GM18508 (cell line): ENCODE measurements at regions not wholly inside any gene's neighbourhood (a gene's known extent, or its start where the extent isn't known, plus 50 kb on each side); places are given as distances from the start of the nearest gene placed in this dataset.

ENCODE experiments used
- ATAC-seq: cut with Tn5 transposase; IDR thresholded peaks from one replicate; pipeline ENCODE4 v1.9.1; 2021; ENCODE audit warnings: moderate number of reproducible peaks; ENCODE audit not compliant: insufficient read depth, unreplicated experiment

DNA sequence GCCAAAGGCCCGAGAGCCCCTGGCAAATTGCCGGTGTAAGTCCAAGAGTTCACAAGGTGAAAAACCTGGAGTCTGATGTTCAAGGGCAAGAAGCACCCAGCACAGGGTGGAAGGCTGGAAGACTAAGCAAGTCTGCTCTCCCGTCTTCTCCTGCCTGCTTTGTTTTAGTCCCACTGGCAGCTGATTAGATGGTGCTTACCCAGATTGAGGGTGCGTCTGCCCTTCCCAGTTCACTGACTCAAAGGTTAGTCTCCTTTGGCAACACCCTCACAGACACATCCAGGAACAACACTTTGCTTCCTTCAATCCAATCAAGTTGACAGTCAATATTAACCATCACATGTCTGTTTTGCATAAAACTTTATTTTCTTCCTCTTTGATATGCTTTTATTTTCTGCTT is 157.4 kb downstream of the HS3ST1 start:
- no peak for ATAC-seq

DNA sequence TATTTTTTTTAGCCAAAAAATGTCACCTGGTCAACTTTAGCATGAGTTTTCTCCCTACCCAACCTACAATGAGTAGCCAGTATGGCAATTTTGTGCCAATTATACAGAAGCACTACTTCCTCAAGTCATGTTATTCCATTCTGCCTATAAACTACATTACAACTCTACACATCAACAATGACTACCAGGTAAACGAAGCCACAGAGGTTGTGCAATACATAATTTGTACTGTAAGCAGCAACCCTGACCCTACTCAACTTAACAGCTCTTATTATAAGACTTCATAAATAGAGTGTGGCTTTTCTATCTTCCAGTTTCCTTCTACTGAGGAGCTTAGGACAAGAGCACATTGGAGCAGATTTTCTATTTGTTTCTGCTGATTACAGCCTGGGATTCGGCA is 160.5 kb downstream of the HS3ST1 start:
- ATAC-seq: no peak

DNA sequence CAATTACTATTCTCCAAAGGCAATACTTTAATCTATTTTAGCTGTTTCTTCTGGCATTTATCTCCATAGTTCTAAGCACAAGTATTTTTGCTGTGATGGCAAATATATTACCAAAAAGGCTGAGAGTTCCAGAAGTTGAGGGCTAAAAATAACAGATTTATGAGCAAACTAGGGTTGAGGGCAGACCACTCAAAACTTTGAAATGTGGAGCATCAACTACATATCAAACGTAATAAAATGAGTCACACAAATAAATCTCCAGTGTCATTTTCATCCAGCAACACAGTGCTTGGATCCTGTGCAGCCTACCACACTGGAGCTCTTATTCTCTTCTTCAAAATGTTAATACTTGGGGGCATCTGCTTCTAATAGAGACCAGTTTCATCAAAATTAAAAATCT is 163.9 kb downstream of the HS3ST1 start:
- ATAC-seq: no peak

DNA sequence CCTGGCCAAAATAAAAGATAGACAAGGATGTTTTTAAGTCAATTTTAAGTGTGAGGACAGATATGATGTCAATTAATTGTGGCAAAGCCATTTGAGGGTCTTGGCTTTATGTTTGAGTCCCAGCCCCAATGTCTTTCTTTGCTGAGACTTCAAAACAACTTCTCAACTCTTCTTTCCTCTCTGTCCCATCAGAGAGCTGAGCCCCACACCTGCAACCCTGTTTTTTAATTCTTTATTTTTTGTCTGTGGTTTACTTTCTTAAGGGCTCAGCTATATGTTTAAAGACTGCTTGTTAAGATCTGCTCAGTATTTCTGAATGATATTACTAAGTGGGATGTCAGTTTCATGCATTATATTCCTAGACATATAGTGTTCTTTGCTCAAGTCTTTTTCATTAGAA is 164.3 kb downstream of the HS3ST1 start:
- no peak for ATAC-seq

DNA sequence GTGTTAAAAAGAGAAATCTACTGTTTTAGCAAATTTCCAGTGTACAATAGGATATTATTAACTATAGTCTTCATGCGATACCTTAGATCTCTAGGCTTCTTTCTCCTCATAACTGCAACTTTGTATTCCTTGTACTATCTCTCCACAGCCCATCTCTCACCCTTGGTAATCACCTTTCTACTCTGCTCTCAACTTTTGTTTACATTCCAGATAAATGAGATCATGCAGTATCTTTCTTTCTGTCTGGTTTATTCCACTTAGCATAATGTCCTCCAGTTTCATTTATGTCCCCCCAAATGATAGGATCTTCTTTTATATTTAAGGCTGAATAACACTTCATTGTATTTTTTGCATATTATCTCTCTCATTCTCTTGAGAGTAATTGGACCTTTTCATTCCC is 165.5 kb downstream of the HS3ST1 start:
- no peak for ATAC-seq

DNA sequence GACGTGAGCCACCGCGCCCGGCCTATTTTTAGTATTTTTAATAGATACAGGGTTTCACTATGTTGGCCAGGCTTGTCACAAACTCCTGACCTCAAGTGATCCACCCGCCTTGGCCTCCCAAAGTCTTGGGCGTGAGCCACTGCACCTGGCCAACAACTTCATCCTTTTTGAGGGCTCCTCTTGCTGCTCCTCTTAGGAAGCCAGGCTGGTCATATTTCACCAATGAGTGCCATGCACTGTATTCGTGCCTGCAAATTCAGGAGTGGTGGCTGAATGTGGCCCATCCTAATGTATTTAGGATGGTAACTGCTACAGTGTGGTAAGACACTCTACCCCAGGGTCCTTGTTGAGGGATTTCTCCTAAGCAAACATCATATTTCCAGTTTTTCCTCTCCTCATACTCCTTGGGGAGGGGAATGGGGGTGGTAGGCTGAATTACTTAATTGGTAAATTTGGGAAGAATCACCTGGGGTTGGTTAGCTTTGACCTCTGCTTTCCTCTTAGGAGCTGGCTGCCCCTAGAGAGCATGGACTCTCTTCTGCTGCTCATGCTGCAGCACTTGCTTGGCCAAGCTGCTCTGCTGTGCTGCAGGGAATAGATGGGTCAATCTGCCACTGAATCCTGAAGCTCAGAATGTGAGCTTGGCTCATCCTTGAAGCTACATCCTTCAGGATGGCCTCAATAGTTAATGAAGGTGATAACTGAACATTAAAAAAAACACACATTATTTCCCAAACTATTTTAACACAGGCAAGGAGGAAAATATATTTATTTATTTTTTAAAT is 167.4 kb downstream of the HS3ST1 start:
- ATAC-seq: no peak

DNA sequence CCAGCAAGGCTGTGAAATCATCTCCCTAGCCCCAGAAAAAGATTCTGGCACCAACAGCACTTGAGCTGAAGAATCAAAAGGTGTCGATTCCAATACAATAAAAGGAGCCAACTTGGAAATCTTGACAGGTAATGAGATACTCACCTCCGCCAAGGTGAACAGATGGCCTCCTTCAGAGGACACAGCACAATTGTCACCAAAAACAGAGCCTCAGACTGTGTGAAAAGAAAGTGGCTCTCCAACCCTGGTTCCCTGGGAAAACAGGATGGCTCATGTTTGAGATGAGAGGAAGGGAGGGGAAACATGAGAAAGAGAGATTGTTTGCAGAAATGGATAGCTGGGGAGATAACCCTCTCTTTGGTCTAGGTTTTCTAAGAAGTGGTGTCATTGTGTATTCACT is 168.9 kb downstream of the HS3ST1 start:
- no peak for ATAC-seq

DNA sequence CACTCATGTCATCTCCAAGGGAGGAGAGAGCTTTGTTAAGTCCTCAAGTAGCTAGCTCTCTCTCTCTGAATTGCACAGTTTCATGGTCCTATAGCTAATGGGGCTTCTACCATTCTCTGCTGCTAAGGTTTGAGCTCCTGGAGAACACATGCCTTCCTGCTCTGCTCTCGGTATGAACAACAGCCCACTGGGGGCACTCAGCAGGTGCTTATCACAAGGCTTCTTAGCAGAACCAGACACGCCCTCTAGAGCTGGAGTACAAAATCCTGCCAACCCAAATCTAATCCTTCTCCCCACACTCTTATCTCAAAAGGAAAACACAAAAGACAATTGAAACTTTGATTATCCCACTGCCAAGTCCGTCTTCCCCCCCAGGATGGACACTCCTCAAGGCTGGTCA is 176.5 kb downstream of the HS3ST1 start:
- no peak for ATAC-seq

DNA sequence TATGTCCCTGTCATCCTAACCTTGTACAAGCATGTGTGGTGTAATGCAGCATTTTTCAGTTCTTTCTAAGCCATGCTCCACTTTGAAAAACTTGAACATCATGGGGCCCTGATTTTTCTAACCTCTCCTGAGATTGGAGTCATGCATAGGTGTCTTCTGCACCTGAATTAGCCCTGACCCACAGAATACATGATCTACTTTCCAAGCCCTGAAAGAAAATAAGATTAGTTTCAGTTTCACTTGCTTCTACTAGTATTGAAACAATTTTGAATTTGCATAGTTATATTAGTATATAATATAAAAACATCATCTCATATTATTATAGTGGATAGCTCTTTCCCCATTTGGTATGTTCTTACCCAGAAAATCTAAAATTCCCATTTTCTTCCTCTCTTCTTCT is 178.2 kb downstream of the HS3ST1 start:
- ATAC-seq: no peak

DNA sequence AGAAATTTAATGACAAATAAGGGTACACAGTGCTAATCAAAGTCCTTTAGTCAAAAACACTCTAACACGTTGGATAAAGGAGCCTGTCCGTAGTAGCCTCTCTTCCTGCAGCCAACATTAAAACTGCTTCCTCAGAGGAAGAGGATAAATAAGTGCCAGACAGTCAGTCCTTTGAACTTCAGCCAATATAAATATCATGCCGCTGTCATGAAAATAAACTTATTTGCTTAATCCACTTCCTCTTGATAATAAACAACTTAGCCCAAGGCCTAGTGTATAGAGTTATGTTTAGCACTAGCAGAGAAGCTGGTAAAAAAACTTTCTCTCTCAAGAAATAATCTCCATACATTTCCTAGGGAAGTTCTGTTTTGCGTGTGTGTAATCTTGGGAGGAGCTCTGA is 196.7 kb downstream of the HS3ST1 start:
- no peak for ATAC-seq

DNA sequence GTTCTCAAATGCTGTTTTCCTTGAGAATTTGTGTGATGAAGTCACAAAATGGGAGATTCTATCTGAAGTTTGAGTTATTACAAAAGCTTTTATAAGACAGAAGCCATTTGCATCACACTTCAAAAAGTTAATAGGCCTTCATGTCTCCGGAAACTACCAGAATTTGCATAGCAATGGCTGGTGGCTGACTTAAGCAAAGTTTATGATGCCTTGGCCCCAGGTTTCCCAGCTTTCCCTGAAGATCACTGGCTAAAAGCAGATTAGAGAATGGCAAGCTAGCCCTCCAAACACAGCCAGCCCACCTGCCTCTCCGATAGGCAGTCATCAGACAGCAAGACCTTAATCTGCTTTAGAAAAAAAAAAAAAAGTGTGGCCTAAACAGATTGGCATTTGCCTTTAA is 197.8 kb downstream of the HS3ST1 start:
- ATAC-seq: no peak

DNA sequence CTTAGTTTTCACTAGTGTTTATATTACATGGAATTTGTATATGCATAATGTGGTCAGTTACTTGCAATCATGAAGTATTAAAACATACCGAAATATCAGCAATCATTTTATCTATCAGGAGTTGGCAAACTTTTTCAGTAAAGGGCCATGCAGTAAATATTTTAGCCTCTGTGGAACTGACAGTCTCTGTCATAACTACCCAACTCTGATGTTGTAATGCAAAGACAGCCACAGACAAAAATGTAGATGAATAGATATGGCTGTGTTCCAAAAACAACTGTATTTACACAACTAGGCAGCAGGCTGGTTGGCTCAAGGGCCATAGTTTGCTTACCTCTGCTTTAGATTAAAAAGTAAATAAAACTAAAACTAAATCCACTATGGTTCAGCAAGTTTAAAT is 200.2 kb downstream of the HS3ST1 start:
- ATAC-seq: no peak

DNA sequence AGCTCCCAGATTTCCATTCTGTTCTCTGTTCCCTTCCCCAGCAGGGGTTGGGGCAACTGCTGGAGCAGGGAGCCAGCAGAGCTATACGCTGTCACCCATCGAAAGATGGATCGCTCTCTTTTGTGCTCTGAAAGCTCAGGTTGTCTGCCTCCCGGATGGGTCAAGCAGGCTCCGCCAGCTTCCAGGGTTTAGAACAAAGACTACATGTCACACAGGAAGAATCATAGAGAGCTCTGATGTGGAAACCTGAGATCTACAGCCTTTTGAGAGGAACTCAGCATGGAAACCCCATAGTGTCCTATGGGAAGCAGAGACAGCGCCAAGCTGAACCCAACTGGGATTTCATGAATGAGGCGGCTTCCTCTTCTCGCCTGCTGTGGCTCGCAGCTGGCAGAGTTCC is 205.4 kb downstream of the HS3ST1 start:
- ATAC-seq: no peak

DNA sequence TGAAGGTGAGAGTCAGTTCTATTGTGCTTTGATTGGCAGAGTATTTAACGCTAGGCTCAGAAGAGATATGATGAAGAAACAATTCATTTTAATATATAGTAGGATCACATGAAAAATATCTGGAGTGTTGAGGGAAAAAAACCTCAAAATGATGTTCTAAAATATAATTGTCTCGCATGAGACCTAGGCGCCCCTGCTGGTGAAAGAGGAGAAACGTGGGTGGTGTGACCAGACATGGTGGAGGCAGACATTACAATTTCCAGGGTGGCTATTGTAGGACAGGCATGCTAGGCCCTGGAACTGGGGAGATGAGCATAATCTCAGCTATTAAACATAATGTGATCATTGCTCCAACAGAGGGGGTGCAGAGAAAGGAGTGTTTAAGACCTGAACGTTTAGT is 210.0 kb downstream of the HS3ST1 start:
- no peak for ATAC-seq

DNA sequence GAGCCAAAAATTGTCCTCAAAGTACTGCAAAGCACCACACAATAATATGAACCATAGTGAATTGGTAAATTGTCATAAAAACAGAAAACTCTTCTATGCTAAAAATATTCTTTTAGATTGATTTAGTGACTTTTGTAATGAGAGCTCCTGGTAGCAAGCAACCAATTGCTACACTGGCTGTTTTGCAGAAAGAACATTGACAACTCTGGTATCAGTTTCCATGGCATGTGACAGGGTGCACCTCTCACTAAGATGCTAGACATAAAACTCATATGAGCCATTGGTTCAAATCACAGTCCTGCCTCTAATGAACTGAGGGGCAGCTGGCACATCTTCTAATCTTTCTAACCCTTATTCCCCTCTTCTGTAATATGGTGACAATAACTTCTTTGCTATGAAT is 212.2 kb downstream of the HS3ST1 start:
- no peak for ATAC-seq

DNA sequence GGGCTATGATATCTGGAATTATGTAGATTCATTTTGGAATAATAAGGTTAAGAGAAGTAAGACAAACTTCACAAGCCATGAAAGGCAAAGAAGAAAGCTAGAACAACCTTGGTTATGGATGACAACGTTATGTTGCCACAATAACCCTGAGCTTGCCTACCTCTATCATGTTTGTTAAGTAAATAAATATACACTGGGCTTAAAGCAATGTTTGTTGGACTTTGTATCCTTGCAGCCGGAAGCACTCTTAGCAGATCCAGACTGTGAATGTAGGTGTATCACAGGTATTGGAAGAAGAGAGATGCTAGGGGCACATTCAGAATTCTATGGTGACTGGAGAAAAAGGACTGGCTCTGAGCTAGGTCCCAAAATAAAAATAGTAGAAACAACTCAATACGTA is 214.4 kb downstream of the HS3ST1 start:
- no peak for ATAC-seq

DNA sequence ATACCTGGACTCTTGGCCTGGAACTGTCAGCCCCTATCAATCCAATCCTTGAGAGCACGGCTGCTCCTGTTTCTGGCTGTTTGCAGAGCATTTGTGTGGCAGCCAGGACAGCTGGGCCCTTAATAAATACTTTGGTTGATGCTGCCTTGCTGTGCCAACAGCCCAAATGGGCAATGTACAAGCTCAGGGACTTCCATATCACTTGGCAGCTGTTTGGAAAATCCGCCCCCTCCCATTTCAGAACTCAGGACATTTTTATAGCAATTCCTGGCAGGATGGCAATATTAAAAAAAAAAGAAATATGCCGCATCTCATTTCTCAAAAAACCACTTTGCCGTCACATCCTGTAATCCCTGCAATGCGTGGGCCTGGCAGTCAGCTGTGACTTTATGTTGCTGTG is 218.9 kb downstream of the HS3ST1 start:
- no peak for ATAC-seq

DNA sequence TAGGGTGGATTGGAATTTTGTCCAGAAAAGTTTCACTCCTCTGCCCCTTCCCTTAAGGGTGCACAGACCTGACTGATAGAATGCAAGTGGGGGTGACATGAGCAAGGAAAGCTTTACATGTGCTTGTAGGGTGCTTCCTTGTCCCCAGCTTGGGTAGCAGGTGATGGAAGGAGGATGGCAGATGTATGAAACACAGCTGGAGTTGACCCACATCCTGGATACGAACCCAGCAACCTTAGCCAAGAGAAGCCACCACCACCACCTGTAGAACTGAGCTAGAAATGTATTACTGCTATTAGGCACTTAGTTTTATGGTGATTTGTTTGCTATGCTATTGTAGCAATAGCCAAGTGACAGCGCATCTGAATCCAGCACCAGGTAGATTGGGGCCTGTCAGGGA is 227.4 kb downstream of the HS3ST1 start:
- ATAC-seq: no peak

DNA sequence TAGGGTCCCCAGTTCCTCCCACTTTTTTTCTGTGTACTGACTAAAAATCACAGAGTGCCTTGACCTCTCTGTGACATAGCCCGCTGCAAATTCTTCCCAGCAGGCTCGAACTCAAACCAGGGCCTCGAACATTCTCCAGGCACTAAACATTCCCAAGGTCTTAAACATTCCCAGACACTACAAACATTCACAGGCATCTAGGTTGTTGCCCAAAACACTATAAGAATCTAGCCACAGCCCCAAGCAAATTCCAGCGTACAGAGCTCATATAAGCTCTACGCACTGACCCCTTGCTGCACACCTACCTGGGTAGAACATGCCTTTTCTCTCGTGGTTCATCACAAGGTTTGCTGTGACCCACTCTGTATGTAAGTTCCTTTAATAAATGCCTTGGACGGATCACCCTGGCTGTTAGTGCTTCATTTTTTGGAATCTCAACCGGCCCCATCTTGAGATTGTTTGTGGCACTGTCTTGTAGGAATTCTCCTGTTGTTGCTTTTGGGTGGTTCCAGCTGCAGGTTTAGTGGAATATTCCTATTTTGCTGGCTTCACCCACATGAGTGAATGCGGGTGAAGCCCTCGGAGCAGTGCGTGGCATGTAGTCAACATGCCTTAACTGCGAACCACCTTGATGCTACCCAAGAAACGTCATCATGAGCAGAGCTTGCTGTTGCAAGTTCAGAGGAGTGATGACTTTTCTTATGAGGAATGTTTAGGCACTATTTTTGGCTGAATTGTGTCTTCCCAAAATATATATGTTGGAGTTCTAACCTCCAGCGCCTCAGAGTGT is 230.0 kb downstream of the HS3ST1 start:
- no peak for ATAC-seq

DNA sequence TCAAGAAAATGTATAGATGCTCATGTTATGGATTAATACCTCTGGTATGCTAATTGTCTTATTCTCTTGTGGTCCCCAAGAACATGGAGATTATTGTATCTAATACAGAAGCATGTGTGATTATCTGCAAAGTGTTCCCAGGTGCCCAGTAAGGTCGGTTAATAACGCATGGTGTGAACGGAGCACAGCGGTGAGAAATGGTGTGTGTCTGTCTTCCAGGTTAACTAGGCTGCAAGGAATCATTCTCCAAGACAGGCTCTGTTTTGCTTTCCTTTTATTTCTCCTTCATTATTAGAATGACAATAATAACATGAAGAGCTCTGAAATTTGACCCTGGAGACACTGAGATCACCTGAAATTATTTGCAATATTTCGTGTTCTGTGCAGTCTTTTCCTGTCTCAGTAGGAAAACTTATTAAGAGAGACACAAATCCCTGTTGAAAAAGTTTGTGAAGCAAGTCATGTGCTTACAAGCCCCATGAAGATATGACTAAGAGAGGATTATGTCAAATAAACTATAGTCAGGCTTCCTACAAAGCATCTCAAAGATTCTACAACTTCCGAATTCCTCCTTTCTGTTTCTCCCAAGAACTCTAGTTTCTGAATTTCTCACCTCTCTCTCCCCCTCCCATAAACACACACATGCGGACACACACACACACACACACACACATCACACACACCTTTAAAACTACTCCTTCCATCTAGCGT is 230.9 kb downstream of the HS3ST1 start:
- ATAC-seq: no peak

DNA sequence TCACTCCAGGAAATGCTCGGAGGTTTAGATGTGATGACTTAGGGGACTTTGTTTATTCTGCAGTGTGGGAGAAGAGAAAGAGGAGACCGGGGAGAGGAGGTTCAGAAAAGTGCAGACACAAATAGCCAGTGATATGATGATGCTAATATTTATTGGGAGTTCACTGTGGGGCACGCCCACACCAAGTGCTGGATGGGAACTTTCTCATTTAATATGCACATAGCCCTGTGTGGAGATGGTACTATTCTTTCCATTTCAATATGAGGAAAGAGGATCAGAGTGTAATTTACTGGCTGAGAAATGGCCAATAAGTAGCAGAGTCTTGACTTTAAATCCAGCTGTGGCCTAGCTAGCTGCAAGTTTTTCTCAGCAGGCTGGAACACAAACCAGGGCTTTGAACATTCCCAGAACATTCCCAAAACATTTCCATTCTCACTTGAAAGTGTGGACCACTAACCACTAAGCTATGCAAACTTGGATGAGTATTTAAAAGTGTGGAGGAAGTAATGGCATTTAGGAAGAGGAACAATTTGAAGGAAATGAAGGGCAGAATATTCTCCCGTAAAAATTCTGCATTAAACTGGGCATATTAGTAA is 231.7 kb downstream of the HS3ST1 start:
- no peak for ATAC-seq
